Liver (tissue), 8 donors: ENCODE measurements at regions not wholly inside any gene's neighbourhood (a gene's known extent, or its start where the extent isn't known, plus 50 kb on each side); places are given as distances from the start of the nearest gene placed in this dataset.

Source experiments
- DNase-seq: peaks from one replicate; pipeline ENCODE4 v3.0.0-alpha.2; 2017; ENCODE audit warnings: low spot score
- H3K27ac ChIP-seq, 2 donors: one replicate each; pipeline ENCODE4 v1.7.0; 2013; ENCODE audit warnings: inconsistent platforms in 2 of 2, low read length in 2 of 2, control low read depth in 1 of 2, low read depth in 1 of 2, mild to moderate bottlenecking in 1 of 2
- H3K27me3 ChIP-seq, 4 donors: one replicate each; pipeline versions ENCODE4 v1.6.1 to v1.7.0; 2013; ENCODE audit warnings: low read length in 3 of 4, inconsistent platforms in 1 of 4, mild to moderate bottlenecking in 1 of 4, moderate library complexity in 1 of 4; ENCODE audit not compliant: control insufficient read depth in 4 of 4, insufficient read depth in 4 of 4
- H3K36me3 ChIP-seq, 4 donors: one replicate each; pipeline versions ENCODE4 v1.6.1 to v1.7.0; 2013; ENCODE audit warnings: low read length in 3 of 4, mild to moderate bottlenecking in 3 of 4, low read depth in 1 of 4, moderate library complexity in 1 of 4; ENCODE audit not compliant: control insufficient read depth in 4 of 4, insufficient read depth in 3 of 4
- H3K4me1 ChIP-seq, 4 donors: one replicate each; pipeline versions ENCODE4 v1.6.1 to v1.7.0; 2013; ENCODE audit warnings: low read length in 3 of 4, mild to moderate bottlenecking in 3 of 4, moderate library complexity in 1 of 4; ENCODE audit not compliant: control insufficient read depth in 4 of 4, insufficient read depth in 4 of 4
- H3K4me3 ChIP-seq, 3 donors: one replicate each; pipeline versions ENCODE4 v1.6.1 to v1.7.0; 2013; ENCODE audit warnings: low read length in 3 of 3, control low read depth in 1 of 3, low read depth in 1 of 3, mild to moderate bottlenecking in 1 of 3
- H3K9ac ChIP-seq, 2 donors: one replicate each; pipeline ENCODE4 v1.7.0; 2013; ENCODE audit warnings: low read length in 2 of 2, mild to moderate bottlenecking in 2 of 2, moderate library complexity in 2 of 2, control low read depth in 1 of 2, low read depth in 1 of 2
- H3K9me3 ChIP-seq, 4 donors: one replicate each; pipeline versions ENCODE4 v1.6.1 to v1.7.0; 2013; ENCODE audit warnings: low read length in 3 of 4; ENCODE audit not compliant: control insufficient read depth in 4 of 4
- EGR1 ChIP-seq, 2 donors: IDR thresholded peaks; 2 replicates each; pipeline ENCODE4 v1.6.1; 2016 to 2018; ENCODE audit warnings: antibody characterized with exemption in 2 of 2, low read depth in 2 of 2
- FOXA1 ChIP-seq: IDR thresholded peaks from 2 replicates; pipeline ENCODE4 v1.6.1; 2016; ENCODE audit warnings: antibody characterized with exemption
- FOXA2 ChIP-seq: IDR thresholded peaks from 2 replicates; pipeline ENCODE4 v1.6.1; 2016; ENCODE audit warnings: antibody characterized with exemption
- GABPA ChIP-seq, 2 donors: IDR thresholded peaks in 1 of 2; conservative IDR thresholded peaks in 1 of 2; 2 replicates each; pipeline ENCODE4 v1.6.1; 2016; ENCODE audit warnings: antibody characterized with exemption in 2 of 2, mild to moderate bottlenecking in 1 of 2, moderate library complexity in 1 of 2
- HNF4A ChIP-seq, 2 donors: conservative IDR thresholded peaks; 2 replicates each; pipeline ENCODE4 v1.6.1; 2016; ENCODE audit warnings: antibody characterized with exemption in 2 of 2, mild to moderate bottlenecking in 2 of 2
- HNF4G ChIP-seq: IDR thresholded peaks from 2 replicates; pipeline ENCODE4 v1.6.1; 2016; ENCODE audit warnings: antibody characterized with exemption
- JUND ChIP-seq, 2 donors: IDR thresholded peaks; 2 replicates each; pipeline ENCODE4 v1.6.1; 2016; ENCODE audit warnings: antibody characterized with exemption in 2 of 2
- NR2F2 ChIP-seq: IDR thresholded peaks from 2 replicates; pipeline ENCODE4 v1.6.1; 2016; ENCODE audit warnings: antibody characterized with exemption
- RAD21 ChIP-seq, 2 donors: IDR thresholded peaks; 2 replicates each; pipeline ENCODE4 v1.6.1; 2016; ENCODE audit warnings: antibody characterized with exemption in 2 of 2, mild to moderate bottlenecking in 2 of 2
- RXRA ChIP-seq, 2 donors: IDR thresholded peaks; 2 replicates each; pipeline ENCODE4 v1.6.1; 2017 to 2018; ENCODE audit warnings: antibody characterized with exemption in 2 of 2, mild to moderate bottlenecking in 1 of 2
- SP1 ChIP-seq: IDR thresholded peaks from 2 replicates; pipeline ENCODE4 v1.6.1; 2018; ENCODE audit warnings: antibody characterized with exemption, mild to moderate bottlenecking
- TAF1 ChIP-seq: conservative IDR thresholded peaks from 2 replicates; pipeline ENCODE4 v1.6.1; 2016; ENCODE audit warnings: antibody characterized with exemption, mild to moderate bottlenecking
- WGBS: extraction: QIAGEN DNeasy Blood & Tissue Kit; methylation state at CpG from one replicate; pipeline ENCODE4 v1.1.7; 2013; 5-methylcytosine and 5-hydroxymethylcytosine counted together
- TF ChIP-seq, protein P1 (sequence below): IDR thresholded peaks from 2 replicates; pipeline ENCODE4 v1.6.1; 2016; ENCODE audit warnings: antibody characterized with exemption, mild to moderate bottlenecking
- TF ChIP-seq, protein P2 (sequence below): IDR thresholded peaks from 2 replicates; pipeline ENCODE4 v1.6.1; 2016; ENCODE audit warnings: antibody characterized with exemption
- TF ChIP-seq, protein P3 (sequence below): fragments of 150-350 bp; IDR thresholded peaks from 2 replicates; pipeline ENCODE4 v1.5.1; 2017; ENCODE audit warnings: improper control_type of control experiment, low read depth, low read length; ENCODE audit not compliant: missing input control
- TF ChIP-seq, protein P4 (sequence below): IDR thresholded peaks from 2 replicates; pipeline ENCODE4 v1.6.1; 2016; ENCODE audit warnings: antibody characterized with exemption
- donor health status: healthy.
- donor health status: healthy.
- donor health status: healthy.
- donor health status: healthy.
- donor health status: healthy.

DNA sequence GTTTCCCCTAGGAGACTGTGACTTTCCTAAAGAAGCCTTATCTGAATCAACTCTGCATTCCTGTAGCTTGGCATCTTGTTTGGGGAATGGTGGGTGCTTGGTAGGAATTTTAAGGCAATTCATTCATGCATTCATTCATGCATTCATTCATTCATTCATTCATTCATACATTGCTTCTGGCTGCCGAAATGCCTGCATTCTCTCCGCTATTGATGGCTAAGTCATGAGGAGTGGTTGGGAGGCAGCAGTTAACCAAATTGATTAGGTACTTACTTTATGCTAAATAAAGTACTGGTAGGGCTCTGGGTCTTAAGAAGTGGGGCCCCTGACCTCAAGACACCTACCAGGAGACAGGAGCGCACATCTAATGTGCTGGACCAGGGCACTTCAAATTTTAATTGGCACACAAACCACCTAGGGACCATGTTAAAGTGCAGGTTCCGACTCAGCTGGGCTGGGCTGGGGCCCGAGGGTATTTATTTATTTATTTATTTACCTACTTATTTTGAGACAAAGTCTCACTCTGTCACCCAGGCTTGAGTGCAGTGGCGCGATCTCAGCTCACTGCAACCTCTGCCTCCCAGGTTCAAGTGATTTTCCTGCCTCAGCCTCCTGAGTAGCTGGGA is 127.6 kb downstream of the ANKRD60 start:
- TF ChIP-seq FOXA1 (no peak), RXRA (IDR thresholded peaks at IDR 0.05) (no peak), JUND (IDR thresholded peaks at IDR 0.05) (no peak)
- TF ChIP-seq, protein P1, sequence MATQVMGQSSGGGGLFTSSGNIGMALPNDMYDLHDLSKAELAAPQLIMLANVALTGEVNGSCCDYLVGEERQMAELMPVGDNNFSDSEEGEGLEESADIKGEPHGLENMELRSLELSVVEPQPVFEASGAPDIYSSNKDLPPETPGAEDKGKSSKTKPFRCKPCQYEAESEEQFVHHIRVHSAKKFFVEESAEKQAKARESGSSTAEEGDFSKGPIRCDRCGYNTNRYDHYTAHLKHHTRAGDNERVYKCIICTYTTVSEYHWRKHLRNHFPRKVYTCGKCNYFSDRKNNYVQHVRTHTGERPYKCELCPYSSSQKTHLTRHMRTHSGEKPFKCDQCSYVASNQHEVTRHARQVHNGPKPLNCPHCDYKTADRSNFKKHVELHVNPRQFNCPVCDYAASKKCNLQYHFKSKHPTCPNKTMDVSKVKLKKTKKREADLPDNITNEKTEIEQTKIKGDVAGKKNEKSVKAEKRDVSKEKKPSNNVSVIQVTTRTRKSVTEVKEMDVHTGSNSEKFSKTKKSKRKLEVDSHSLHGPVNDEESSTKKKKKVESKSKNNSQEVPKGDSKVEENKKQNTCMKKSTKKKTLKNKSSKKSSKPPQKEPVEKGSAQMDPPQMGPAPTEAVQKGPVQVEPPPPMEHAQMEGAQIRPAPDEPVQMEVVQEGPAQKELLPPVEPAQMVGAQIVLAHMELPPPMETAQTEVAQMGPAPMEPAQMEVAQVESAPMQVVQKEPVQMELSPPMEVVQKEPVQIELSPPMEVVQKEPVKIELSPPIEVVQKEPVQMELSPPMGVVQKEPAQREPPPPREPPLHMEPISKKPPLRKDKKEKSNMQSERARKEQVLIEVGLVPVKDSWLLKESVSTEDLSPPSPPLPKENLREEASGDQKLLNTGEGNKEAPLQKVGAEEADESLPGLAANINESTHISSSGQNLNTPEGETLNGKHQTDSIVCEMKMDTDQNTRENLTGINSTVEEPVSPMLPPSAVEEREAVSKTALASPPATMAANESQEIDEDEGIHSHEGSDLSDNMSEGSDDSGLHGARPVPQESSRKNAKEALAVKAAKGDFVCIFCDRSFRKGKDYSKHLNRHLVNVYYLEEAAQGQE: no peak
- H3K4me1 ChIP-seq: no peaks in the 10 kb centered on the region
- 89% methylated on average over 7 of the region's 7 CpGs for WGBS

DNA sequence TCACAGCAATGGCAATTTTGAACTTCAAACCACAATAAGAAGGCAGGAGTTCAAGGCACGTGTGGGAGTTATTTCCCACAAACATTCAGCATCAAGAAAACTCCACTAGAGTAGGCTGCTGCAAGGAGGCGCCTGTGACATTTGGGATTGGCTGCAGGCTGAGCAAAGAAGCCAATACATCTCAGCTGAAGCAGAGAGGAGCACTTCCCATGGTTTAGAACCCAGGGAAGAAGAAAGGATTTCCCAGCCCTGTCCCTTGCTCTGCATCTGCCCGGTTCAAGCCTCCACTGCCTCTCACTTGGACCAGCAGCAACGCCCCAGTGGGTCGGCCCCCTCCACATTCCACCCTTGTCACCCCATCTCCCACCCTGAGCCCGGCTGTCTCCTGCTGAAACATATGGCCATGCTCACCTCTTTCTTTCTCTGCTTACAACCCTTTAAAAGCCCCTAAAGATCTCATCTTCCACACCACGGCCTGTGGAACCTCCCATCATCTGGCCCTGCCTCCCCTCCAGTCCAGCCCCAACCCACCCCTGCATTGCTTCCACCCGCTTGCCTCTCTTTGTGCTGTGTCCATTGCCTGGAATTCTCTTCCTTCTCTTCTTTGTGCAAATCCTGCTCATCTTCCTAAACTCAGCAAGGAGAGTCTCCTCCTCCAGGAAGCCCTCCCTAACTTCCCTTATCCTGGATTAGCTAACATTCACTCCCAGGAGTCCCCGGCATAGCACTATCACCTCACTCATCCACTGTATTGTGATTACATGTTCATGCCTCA is 128.3 kb downstream of the ANKRD60 start:
- H3K27me3 ChIP-seq: peaks cover 0 to 6% (median 0%) of the 10 kb centered on the region in 4 donors
- no peaks in the 10 kb centered on the region for H3K4me1 ChIP-seq
- DNase-seq: no peak
- 69% methylated on average over 9 of the region's 9 CpGs for WGBS
- no peak for TF ChIP-seq HNF4A (conservative IDR thresholded peaks at IDR 0.05)
- TF ChIP-seq, protein P1: no peak
- TF ChIP-seq, protein P2, sequence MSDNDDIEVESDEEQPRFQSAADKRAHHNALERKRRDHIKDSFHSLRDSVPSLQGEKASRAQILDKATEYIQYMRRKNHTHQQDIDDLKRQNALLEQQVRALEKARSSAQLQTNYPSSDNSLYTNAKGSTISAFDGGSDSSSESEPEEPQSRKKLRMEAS: no peak
- no peak for TF ChIP-seq TAF1
- no peak for TF ChIP-seq HNF4G
- no peak for TF ChIP-seq FOXA1
- no peak for TF ChIP-seq RAD21 (IDR thresholded peaks at IDR 0.05)
- no peak for TF ChIP-seq SP1
- no peak for TF ChIP-seq EGR1 (IDR thresholded peaks at IDR 0.05; ENCODE audit: low read depth in 2 of 2)
- TF ChIP-seq JUND (IDR thresholded peaks at IDR 0.05): no peak
- TF ChIP-seq FOXA2: no peak
- TF ChIP-seq NR2F2: no peak
- TF ChIP-seq, protein P3, sequence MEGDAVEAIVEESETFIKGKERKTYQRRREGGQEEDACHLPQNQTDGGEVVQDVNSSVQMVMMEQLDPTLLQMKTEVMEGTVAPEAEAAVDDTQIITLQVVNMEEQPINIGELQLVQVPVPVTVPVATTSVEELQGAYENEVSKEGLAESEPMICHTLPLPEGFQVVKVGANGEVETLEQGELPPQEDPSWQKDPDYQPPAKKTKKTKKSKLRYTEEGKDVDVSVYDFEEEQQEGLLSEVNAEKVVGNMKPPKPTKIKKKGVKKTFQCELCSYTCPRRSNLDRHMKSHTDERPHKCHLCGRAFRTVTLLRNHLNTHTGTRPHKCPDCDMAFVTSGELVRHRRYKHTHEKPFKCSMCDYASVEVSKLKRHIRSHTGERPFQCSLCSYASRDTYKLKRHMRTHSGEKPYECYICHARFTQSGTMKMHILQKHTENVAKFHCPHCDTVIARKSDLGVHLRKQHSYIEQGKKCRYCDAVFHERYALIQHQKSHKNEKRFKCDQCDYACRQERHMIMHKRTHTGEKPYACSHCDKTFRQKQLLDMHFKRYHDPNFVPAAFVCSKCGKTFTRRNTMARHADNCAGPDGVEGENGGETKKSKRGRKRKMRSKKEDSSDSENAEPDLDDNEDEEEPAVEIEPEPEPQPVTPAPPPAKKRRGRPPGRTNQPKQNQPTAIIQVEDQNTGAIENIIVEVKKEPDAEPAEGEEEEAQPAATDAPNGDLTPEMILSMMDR: no peak
- TF ChIP-seq RXRA (IDR thresholded peaks at IDR 0.05): no peak
- no peak for TF ChIP-seq GABPA (IDR thresholded peaks at IDR 0.05 in 1 of 2, conservative IDR thresholded peaks at IDR 0.05 in 1 of 2)
- TF ChIP-seq, protein P4, sequence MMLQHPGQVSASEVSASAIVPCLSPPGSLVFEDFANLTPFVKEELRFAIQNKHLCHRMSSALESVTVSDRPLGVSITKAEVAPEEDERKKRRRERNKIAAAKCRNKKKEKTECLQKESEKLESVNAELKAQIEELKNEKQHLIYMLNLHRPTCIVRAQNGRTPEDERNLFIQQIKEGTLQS: no peak
- H3K4me3 ChIP-seq: no peak overlapping the region
- no peaks in the 10 kb centered on the region for H3K9me3 ChIP-seq
- H3K9ac ChIP-seq: no peak overlapping the region
- H3K36me3 ChIP-seq: no peaks in the 10 kb centered on the region
- no peak overlapping the region for H3K27ac ChIP-seq

More for the DNA sequence above, 127.6 kb downstream of the ANKRD60 start:
- Histone ChIP-seq H3K4me3 (no peak overlapping the region), H3K27me3 (peaks cover 0 to 6% (median 0%) of the 10 kb centered on the region in 4 donors), H3K36me3 (no peaks in the 10 kb centered on the region), H3K9me3 (no peaks in the 10 kb centered on the region), H3K27ac (no peak overlapping the region), H3K9ac (no peak overlapping the region)
- no peak for DNase-seq
